NCI-H1092 (cell line): ENCODE measurements at regions not wholly inside any gene's neighbourhood (a gene's known extent, or its start where the extent isn't known, plus 50 kb on each side); places are given as distances from the start of the nearest gene placed in this dataset.

Experiments used
- DNase-seq: peaks from one replicate; lab custom pipeline; 2025; lab: John Stamatoyannopoulos, UW

GRCh38 chr7:115127399-115128021, 205.6 kb downstream of the MDFIC start:
- DNase-seq, result no peak

DNA sequence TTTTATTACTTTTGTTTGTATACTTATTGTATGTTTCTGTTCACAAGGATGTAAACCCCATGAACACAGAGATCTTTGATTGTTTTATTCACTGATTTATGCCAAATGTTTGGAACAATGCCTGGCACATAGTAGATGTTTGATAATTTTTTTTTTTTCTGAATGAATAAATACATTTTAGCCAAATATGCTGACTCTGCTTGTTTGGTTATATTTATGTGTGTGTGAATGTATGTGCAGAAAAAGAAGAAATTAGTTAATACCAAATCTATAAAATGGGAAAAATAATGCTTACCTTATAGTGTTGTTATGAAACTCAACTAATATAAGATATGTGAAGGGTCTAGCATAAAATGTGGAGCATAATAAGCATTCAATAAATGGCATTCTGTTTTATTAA, 203.9 kb downstream of the MDFIC start:
- no peak for DNase-seq

DNA sequence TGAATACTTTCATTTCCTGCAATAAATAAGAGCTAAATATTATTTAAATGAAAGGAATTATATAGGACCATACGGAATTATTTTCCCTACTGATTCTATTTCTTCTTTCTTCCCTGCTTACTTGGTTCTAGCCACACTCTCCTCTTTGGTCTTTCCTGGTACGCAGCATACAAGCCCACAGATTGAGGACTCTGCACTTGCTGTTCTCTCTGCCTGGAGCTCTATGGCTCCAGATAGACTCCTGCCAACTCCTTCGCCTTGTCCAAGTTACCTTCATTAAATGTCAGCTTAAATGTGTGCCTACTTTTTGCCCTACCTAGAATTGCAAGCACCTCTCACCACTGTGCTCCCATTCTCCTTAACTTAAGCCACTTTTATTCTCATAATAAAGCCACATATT, 203.4 kb downstream of the MDFIC start:
- DNase-seq, result no peak

- DNase-seq, result no peak
Observed at GRCh38 chr7:115124409-115124939, 202.6 kb downstream of the MDFIC start.

GRCh38 chr7:115123441-115123840, 201.5 kb downstream of the MDFIC start:
- no peak for DNase-seq

- DNase-seq, result no peak
Observed at GRCh38 chr7:115122388-115122787, 200.5 kb downstream of the MDFIC start.

- DNase-seq, result no peak
Observed at GRCh38 chr7:115117748-115118147, 195.9 kb downstream of the MDFIC start.

DNA sequence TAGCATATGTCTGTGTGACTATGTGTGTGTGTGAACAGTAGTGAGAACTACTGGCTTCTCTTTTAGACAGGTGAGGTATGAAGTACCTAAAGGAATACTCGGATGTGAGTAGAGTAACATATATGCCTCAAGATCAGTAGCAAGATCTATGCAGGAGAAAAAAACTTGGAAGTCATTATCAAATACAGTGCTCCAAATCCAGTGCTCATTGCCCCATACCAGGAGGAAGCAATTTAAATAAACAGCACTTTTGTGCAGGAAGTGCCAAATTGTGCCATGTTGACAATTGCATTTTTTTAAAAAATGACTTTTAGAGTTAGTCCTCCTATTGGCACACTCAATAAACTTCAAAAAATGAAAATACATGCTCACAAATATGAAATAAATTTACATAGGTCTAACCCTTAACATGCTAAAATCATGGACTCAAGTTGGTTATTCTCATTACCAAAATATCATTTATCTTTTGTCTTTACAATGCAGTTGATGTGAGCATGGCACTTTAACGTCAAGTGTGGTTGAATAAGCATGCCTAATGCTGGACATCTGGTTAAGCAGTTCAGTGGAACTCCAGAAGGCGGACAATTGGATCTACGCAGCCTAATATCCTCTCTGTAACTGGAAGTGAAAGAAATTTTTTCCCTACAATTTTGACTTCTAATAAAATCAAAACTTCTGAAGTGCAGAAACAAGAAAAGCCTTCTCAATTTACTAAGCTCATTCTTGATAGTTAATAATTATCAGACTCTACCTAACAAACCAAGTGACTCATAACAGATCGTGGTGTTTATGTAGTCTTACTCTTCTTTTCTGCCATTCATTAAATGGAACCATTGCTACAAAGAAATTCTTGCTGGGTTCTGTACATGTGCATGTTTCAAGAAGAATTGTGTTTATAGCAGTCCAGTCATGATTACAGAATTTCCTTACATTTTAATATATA, 195.2 kb downstream of the MDFIC start:
- no peak for DNase-seq

- DNase-seq, result no peak
Observed at GRCh38 chr7:115113776-115114175, 191.9 kb downstream of the MDFIC start.

GRCh38 chr7:115113131-115113530, 191.2 kb downstream of the MDFIC start:
- no peak for DNase-seq

DNA sequence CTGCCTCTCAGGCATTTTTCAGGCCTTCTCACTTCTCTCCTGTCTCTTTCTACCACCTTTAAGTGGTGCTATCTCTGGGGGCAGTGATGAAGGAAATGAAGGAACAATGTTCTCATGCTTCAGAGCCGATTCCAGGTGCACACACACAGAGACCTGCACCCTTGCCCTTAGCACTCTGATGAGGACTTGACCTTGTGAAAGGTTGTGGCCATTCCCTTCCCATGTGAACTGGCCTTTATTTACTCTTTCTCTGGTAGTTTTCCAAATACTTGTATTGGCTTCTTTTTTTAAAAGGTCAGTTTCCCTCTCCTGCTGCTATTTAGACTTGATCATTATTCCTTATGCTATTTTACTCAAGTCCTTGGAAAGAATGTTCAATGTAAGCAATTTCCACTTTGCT, 188.6 kb downstream of the MDFIC start:
- no peak for DNase-seq

DNA sequence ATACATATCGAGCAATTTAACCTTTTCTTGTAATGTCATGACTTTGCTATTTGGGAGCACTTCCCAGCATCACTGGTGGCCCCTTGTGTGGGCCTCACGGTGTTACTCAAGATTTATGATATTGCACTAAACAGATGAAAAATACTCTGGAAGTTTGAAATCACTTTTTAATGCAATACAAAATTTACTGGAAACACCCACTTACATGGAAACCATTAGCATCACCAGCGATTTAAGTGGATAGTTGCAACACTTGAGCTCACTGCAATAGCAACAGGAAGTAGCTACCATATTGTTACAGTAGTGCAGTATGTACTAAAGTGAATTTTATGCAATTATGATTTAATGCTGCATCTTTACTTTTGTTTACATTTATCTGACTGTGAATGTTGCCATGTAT, 184.4 kb downstream of the MDFIC start:
- DNase-seq, result no peak

DNA sequence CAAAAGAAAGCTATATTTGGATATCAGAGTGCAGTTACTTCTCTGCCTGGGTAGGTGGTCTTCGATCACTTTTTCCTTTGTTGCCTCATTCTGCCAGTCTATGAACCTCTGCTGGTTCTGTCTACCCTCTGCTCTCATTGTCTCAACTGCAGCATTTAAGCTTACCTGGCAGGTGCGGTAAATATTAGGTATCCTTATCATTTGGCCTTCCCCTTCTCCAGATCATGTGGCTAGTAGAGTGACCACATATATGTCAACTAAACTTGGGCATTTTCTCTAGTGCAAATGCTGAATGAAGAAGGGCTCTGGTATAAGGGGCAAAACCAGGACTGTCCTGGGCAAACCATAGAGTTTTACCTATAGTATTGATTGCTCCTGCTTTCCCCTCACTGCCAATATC, 180.8 kb downstream of the MDFIC start:
- DNase-seq, result no peak

DNA sequence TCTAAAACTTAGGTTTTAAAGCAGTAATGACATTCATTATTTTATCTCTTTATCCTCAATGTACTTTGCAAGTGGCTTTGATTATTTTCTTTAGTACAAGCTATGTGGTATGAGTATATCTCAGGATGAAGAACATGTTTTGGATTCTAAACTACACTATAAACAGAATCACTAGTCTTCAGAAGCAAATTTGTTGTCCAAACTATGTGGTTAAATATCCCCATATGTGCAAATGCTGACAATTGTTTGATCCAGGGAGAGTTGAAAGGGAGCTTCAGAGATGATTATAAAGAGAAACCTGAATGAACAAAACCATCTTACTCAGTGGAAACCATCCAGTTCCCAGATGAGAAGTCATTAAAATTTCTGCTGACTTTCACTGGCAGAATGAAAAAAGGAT, 179.3 kb downstream of the MDFIC start:
- no peak for DNase-seq

DNA sequence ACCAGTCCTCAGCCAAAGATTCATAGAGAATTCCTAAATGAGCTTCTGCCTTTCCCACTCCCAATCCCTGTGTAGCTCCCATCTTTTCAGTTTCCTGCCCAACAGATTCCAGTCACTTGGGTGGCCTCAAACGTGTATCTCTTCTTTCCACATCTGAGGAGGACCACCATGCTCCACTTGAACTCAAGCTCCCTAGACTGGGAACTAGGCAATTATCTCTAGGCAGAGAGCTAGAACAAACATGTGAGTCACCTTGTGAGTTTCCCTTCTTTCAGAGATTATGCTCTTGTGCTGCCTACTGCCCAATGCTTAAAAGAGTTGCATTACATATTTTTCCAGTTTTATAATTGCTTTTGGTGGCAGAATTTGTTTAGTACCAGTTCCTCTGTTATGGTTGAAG, 178.0 kb downstream of the MDFIC start:
- no peak for DNase-seq

DNA sequence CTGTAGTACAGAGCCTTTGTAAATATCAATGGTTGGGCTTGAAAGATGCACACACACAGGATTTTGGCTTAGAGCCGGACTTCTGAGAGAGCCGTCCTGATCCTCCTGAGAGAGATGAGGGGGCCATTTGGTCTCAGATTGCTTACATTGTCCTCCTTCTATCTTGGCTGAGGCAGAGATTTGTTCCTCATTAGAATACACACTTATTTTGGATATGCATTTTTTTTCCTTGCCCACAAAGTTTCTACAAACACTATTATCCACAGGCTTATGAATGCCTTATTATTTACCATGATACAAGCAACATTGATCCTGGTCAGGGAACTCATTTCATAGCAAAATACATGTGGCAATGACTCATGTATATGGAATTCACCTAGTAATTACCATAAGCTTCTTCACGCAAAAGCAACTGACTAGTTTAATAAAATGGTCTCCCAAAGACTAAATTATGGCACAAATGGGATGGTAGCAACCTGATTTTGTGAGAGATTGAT, 175.3 kb downstream of the MDFIC start:
- no peak for DNase-seq

- no peak for DNase-seq
Observed at GRCh38 chr7:115096262-115096661, 174.4 kb downstream of the MDFIC start.

- DNase-seq, result no peak
Observed at GRCh38 chr7:115094163-115094562, 172.3 kb downstream of the MDFIC start.

DNA sequence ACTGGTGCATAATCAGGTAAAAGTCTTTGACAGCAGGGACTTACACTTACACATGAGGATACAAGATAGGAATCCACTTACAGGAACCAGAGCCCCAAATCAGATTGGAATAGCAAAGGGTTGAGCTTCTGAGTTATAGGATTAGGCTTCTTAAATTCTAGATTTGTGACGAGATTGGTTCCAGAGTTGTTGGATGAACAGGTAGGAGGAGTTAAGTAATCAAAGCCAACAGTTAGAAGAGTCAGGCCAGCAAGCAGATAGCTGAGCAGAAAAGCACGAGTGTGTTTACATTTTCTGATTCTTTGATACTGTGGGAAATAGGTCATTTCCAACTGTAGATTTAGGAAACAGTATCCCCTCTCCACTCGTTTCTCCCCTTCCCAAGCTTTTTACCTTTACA, 167.0 kb downstream of the MDFIC start:
- DNase-seq, result no peak

GRCh38 chr7:115087437-115087836, 165.5 kb downstream of the MDFIC start:
- DNase-seq, result no peak

GRCh38 chr7:115086146-115086841, 164.4 kb downstream of the MDFIC start:
- no peak for DNase-seq

GRCh38 chr7:115085421-115085820, 163.5 kb downstream of the MDFIC start:
- no peak for DNase-seq
